C4-2B (cell line): ENCODE measurements at regions not wholly inside any gene's neighbourhood (a gene's known extent, or its start where the extent isn't known, plus 50 kb on each side); places are given as distances from the start of the nearest gene placed in this dataset.

Experiments used
- CTCF ChIP-seq: fragments of 450-650 bp; conservative IDR thresholded peaks from 2 replicates; pipeline ENCODE4 v1.5.1; 2017; ENCODE audit warnings: mild to moderate bottlenecking
- ZFX ChIP-seq: fragments of 450-650 bp; IDR thresholded peaks from 2 replicates; pipeline ENCODE4 v1.6.1; 2017

GRCh38 chr1:106681939-106682522 lies 374.4 kb upstream of the PRMT6 start:
- TF ChIP-seq CTCF (no peak), ZFX (no peak)
